Ramos (cell line): ENCODE measurements at regions not wholly inside any gene's neighbourhood (a gene's known extent, or its start where the extent isn't known, plus 50 kb on each side); places are given as distances from the start of the nearest gene placed in this dataset.

Experiments
- in situ Hi-C: fragments of 300-500 bp; cut with MboI; formaldehyde crosslinking; loops from one replicate; pipeline ENCODE4 v1.14.3; 2022; ENCODE audit warnings: low sequenced_read_pairs; ENCODE audit not compliant: unreplicated experiment

GRCh38 chr11:129723146-129723760 is 92.4 kb upstream of the TMEM45B start:
- in situ Hi-C loops, result no loop called here

- in situ Hi-C loops, result no loop called here
Observed at GRCh38 chr11:129723761-129724162, 91.9 kb upstream of the TMEM45B start.

GRCh38 chr11:129724866-129725265 is 90.8 kb upstream of the TMEM45B start:
- in situ Hi-C loops, result no loop called here

GRCh38 chr11:129726179-129726578 is 89.5 kb upstream of the TMEM45B start:
- in situ Hi-C loops, result no loop called here

GRCh38 chr11:129728581-129728980 is 87.1 kb upstream of the TMEM45B start:
- in situ Hi-C loops, result no loop called here

GRCh38 chr11:129729216-129729615 is 86.4 kb upstream of the TMEM45B start:
- in situ Hi-C loops, result no loop called here

- in situ Hi-C loops, result no loop called here
Observed at GRCh38 chr11:129729823-129730222, 85.8 kb upstream of the TMEM45B start.

- in situ Hi-C loops, result no loop called here
Observed at GRCh38 chr11:129731316-129731715, 84.3 kb upstream of the TMEM45B start.

GRCh38 chr11:129732941-129733340 is 82.7 kb upstream of the TMEM45B start:
- in situ Hi-C loops, result no loop called here

- in situ Hi-C loops, result no loop called here
Observed at GRCh38 chr11:129733384-129733783, 82.3 kb upstream of the TMEM45B start.

GRCh38 chr11:129733981-129734380 is 81.7 kb upstream of the TMEM45B start:
- in situ Hi-C loops, result no loop called here

- in situ Hi-C loops, result no loop called here
Observed at GRCh38 chr11:129734654-129735053, 81.0 kb upstream of the TMEM45B start.

- in situ Hi-C loops, result no loop called here
Observed at GRCh38 chr11:129737831-129738230, 77.8 kb upstream of the TMEM45B start.

GRCh38 chr11:129738242-129738641 is 77.4 kb upstream of the TMEM45B start:
- in situ Hi-C loops, result no loop called here

GRCh38 chr11:129739339-129739738 is 76.3 kb upstream of the TMEM45B start:
- in situ Hi-C loops, result no loop called here

GRCh38 chr11:129740125-129740719 is 75.4 kb upstream of the TMEM45B start:
- in situ Hi-C loops, result loop anchor here (10.0 kb wide), 1 partner anchor 375 kb away; no protein-coding TSS in a partner anchor

GRCh38 chr11:129743112-129743815 is 72.4 kb upstream of the TMEM45B start:
- in situ Hi-C loops, result loop anchor here (10.0 kb wide), 1 partner anchor 378 kb away; no protein-coding TSS in a partner anchor

GRCh38 chr11:129747071-129747470 is 68.6 kb upstream of the TMEM45B start:
- in situ Hi-C loops, result loop anchor here (10.0 kb wide), 1 partner anchor 382 kb away; no protein-coding TSS in a partner anchor

GRCh38 chr11:129749141-129749540 is 66.5 kb upstream of the TMEM45B start:
- in situ Hi-C loops, result loop anchor here (10.0 kb wide), 1 partner anchor 384 kb away; no protein-coding TSS in a partner anchor

- in situ Hi-C loops, result no loop called here
Observed at GRCh38 chr11:129750343-129751292, 65.0 kb upstream of the TMEM45B start.
